Omental fat pad (tissue), 3 donors: ENCODE measurements at regions not wholly inside any gene's neighbourhood (a gene's known extent, or its start where the extent isn't known, plus 50 kb on each side); places are given as distances from the start of the nearest gene placed in this dataset.

Source experiments
- ATAC-seq: fragments of 150-250 bp; one replicate; pipeline ENCODE4 v1.9.1; 2016; ENCODE audit warnings: mild to moderate bottlenecking, moderate library complexity; ENCODE audit not compliant: low FRiP score
- DNase-seq: peaks from one replicate; pipeline ENCODE4 v3.0.0-alpha.2; 2019; ENCODE audit warnings: low spot score
- CTCF ChIP-seq, 3 donors: fragments of 450-650 bp; IDR thresholded peaks; one replicate each; pipeline ENCODE4 v1.5.1; 2016 to 2017; ENCODE audit warnings: antibody characterized with exemption in 3 of 3, mild to moderate bottlenecking in 3 of 3, moderate library complexity in 2 of 3

- ATAC-seq (no peak), DNase-seq (no peak)
- no peak for TF ChIP-seq CTCF (IDR thresholded peaks at IDR 0.05)
These were observed 396.4 kb downstream of the GRIA2 start for GRCh38 chr4:157616741-157617472.

GRCh38 chr4:157607996-157608395 lies 387.5 kb downstream of the GRIA2 start:
- ATAC-seq (no peak), DNase-seq (no peak)
- no peak for TF ChIP-seq CTCF (IDR thresholded peaks at IDR 0.05)

- TF ChIP-seq CTCF (IDR thresholded peaks at IDR 0.05) = no peak
- ATAC-seq (no peak), DNase-seq (no peak)
These were observed 380.1 kb downstream of the GRIA2 start for GRCh38 chr4:157600583-157600982.

- TF ChIP-seq CTCF (IDR thresholded peaks at IDR 0.05) = no peak
- no peak for DNase-seq
These were observed 370.7 kb downstream of the GRIA2 start for GRCh38 chr4:157591245-157591644.

GRCh38 chr4:157590679-157591078 lies 370.2 kb downstream of the GRIA2 start:
- ATAC-seq = no peak
- TF ChIP-seq CTCF (IDR thresholded peaks at IDR 0.05) = no peak
- DNase-seq = no peak

More at GRCh38 chr4:157591245-157591644, 370.7 kb downstream of the GRIA2 start:
- ATAC-seq = no peak

- ATAC-seq (no peak), DNase-seq (no peak)
- TF ChIP-seq CTCF (IDR thresholded peaks at IDR 0.05) = no peak
These were observed 367.3 kb downstream of the GRIA2 start for GRCh38 chr4:157587681-157588423.

GRCh38 chr4:157582141-157582540 lies 361.6 kb downstream of the GRIA2 start:
- no peak for DNase-seq
- ATAC-seq = no peak
- TF ChIP-seq CTCF (IDR thresholded peaks at IDR 0.05) = no peak
